Retinal pigment epithelial cell (primary cell): ENCODE measurements at regions not wholly inside any gene's neighbourhood (a gene's known extent, or its start where the extent isn't known, plus 50 kb on each side); places are given as distances from the start of the nearest gene placed in this dataset.

ENCODE experiments used
- DNase-seq: peaks from one replicate; pipeline ENCODE4 v3.0.0-alpha.2; 2010; ENCODE audit warnings: low read depth
- H3K4me3 ChIP-seq: 2 replicates; pipeline ENCODE4 v1.5.1; 2011; ENCODE audit warnings: mild to moderate bottlenecking, low read length, control low read depth, moderate library complexity
- CTCF ChIP-seq: conservative IDR thresholded peaks from 2 replicates; pipeline ENCODE4 v1.5.1; 2011; ENCODE audit warnings: low read depth, low read length, control low read depth, inconsistent platforms

- no peak for TF ChIP-seq CTCF
- no peak for DNase-seq
- no peak overlapping the region for H3K4me3 ChIP-seq
Observed at GRCh38 chr4:19348746-19349145, 903.0 kb upstream of the SLIT2 start.

GRCh38 chr4:19346636-19347035, 905.1 kb upstream of the SLIT2 start:
- no peak overlapping the region for H3K4me3 ChIP-seq
- DNase-seq = peak; percentile 67

GRCh38 chr4:19329631-19330030, 922.1 kb upstream of the SLIT2 start:
- DNase-seq = no peak
- TF ChIP-seq CTCF = no peak
- no peak overlapping the region for H3K4me3 ChIP-seq

More at GRCh38 chr4:19346636-19347035, 905.1 kb upstream of the SLIT2 start:
- no peak for TF ChIP-seq CTCF

- DNase-seq = no peak
- TF ChIP-seq CTCF = no peak
- no peak overlapping the region for H3K4me3 ChIP-seq
Observed at GRCh38 chr4:19329077-19329476, 922.6 kb upstream of the SLIT2 start.

GRCh38 chr4:19327364-19327763, 924.3 kb upstream of the SLIT2 start:
- TF ChIP-seq CTCF = no peak
- no peak for DNase-seq

GRCh38 chr4:19324184-19324583, 927.5 kb upstream of the SLIT2 start:
- no peak for DNase-seq
- TF ChIP-seq CTCF = no peak
- no peak overlapping the region for H3K4me3 ChIP-seq

More at GRCh38 chr4:19327364-19327763, 924.3 kb upstream of the SLIT2 start:
- H3K4me3 ChIP-seq = no peak overlapping the region

- DNase-seq = no peak
- TF ChIP-seq CTCF = no peak
- no peak overlapping the region for H3K4me3 ChIP-seq
Observed at GRCh38 chr4:19319607-19320006, 932.1 kb upstream of the SLIT2 start.
